Aorta (tissue), 5 donors: ENCODE measurements at regions not wholly inside any gene's neighbourhood (a gene's known extent, or its start where the extent isn't known, plus 50 kb on each side); places are given as distances from the start of the nearest gene placed in this dataset.
"Not testable (repeated sequence)": the region's sequence is repeated elsewhere in the genome, so short reads cannot be mapped to it uniquely, and the experiment has no call there.

Experiments
- ATAC-seq: fragments of 200-7000 bp; cut with Tn5 transposase; one replicate; pipeline ENCODE4 v1.9.1; 2022; ENCODE audit warnings: moderate library complexity; ENCODE audit not compliant: low FRiP score
- DNase-seq, 2 donors: peaks; one replicate each; pipeline ENCODE4 v3.0.0-alpha.2; 2020
- H3K27ac ChIP-seq, 2 donors: one replicate each; pipeline ENCODE4 v1.5.1; 2013; ENCODE audit warnings: low read length in 2 of 2, mild to moderate bottlenecking in 2 of 2, moderate library complexity in 2 of 2, control low read depth in 1 of 2, inconsistent platforms in 1 of 2, low read depth in 1 of 2
- H3K27me3 ChIP-seq, 2 donors: one replicate each; pipeline ENCODE4 v1.6.1; 2013; ENCODE audit warnings: control low read depth in 1 of 2, low read length in 1 of 2, mild to moderate bottlenecking in 1 of 2, moderate library complexity in 1 of 2; ENCODE audit not compliant: insufficient read depth in 2 of 2, control insufficient read depth in 1 of 2
- H3K36me3 ChIP-seq, 2 donors: one replicate each; pipeline ENCODE4 v1.6.1; 2013; ENCODE audit warnings: control low read depth in 1 of 2, low read length in 1 of 2, mild to moderate bottlenecking in 1 of 2; ENCODE audit not compliant: insufficient read depth in 2 of 2, control insufficient read depth in 1 of 2
- H3K4me1 ChIP-seq, 2 donors: one replicate each; pipeline ENCODE4 v1.6.1; 2013; ENCODE audit warnings: low read length in 2 of 2, control low read depth in 1 of 2, mild to moderate bottlenecking in 1 of 2, moderate library complexity in 1 of 2; ENCODE audit not compliant: insufficient read depth in 2 of 2, control insufficient read depth in 1 of 2
- H3K4me3 ChIP-seq, 2 donors: one replicate each; pipeline ENCODE4 v1.5.1; 2013; ENCODE audit warnings: low read length in 2 of 2, control low read depth in 1 of 2, mild to moderate bottlenecking in 1 of 2
- H3K9me3 ChIP-seq: one replicate; pipeline ENCODE4 v1.6.1; 2013; ENCODE audit warnings: mild to moderate bottlenecking, low read length; ENCODE audit not compliant: control insufficient read depth
- whole genome bisulfite sequencing, 2 donors: extraction: QIAGEN DNeasy Blood & Tissue Kit; methylation state at CpG; one replicate each; pipeline ENCODE4 v1.1.7; 2013; 5-methylcytosine and 5-hydroxymethylcytosine counted together
- intact Hi-C, 2 donors: fragments of 100-400 bp; cut with DNase I; formaldehyde crosslinking; loops; one replicate each; pipeline versions ENCODE4 v1.14.2 to v1.15.0; 2022
- donor health status: healthy with polysubstance abuse.
- donor health status: Bipolar disorder and iron deficiency.
- donor health status: DM: no; HTN: no; CAD: no.
- donor health status: DM: no; HTN: no; CAD: no.
- donor health status: DM: yes; HTN: yes; CAD: no.

DNA sequence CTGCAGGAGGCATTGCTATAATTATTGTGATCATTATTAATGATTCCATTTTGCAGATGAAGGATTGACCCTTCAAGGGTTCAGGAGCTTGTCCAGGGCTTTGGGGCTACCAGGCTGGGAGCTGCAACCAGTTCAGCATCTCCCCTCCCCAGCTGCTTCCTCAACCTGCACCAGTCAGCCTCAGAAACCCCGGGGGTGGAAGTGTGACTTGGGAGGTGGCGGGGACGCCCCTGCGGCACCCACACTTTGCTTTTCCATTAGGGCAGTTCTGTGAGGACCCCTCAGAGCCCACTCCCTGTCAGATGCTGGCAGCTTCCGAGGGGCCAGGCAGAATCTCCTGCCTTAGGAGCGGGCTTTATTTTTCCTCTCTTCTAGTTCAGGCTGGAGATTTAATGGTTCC, 85.6 kb downstream of the OLFM1 start:
- H3K4me3 ChIP-seq = no peak overlapping the region
- H3K9me3 ChIP-seq = no peaks in the 10 kb centered on the region
- no peak overlapping the region for H3K27ac ChIP-seq
- no peaks in the 10 kb centered on the region for H3K4me1 ChIP-seq
- WGBS, 2 donors = 88 to 90% methylated on average over 6 of the region's 6 CpGs
- no peaks in the 10 kb centered on the region for H3K36me3 ChIP-seq
- DNase-seq (no peak), ATAC-seq (no peak)
- H3K27me3 ChIP-seq = no peaks in the 10 kb centered on the region
- intact Hi-C loops = no loop called here

DNA sequence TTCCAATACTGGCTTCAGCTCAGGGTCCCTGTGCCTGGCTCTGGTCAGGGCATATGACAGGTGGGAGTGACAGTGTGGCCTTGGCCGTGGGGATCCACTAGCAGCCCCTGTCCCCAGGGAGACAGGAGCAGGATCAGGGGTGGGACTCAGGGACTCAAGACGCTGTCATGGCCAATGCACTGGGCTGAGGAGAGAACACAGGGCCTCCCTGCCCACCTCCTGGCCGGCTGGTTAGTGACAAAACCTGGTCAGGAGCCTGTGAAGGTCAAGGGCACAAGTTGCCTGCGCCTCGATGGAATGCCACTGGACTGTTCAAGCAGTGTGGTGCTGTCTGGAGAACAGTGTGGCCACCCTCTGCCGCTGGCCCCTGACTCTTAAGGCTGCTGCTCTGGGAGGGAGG, 86.8 kb downstream of the OLFM1 start:
- DNase-seq (no peak), ATAC-seq (no peak)
- H3K36me3 ChIP-seq = no peaks in the 10 kb centered on the region
- intact Hi-C loops = no loop called here
- WGBS, 2 donors = 67 to 72% methylated on average over 6 of the region's 6 CpGs
- H3K27ac ChIP-seq = no peak overlapping the region
- H3K4me1 ChIP-seq = no peaks in the 10 kb centered on the region
- H3K27me3 ChIP-seq = no peaks in the 10 kb centered on the region
- H3K9me3 ChIP-seq = no peaks in the 10 kb centered on the region
- no peak overlapping the region for H3K4me3 ChIP-seq

DNA sequence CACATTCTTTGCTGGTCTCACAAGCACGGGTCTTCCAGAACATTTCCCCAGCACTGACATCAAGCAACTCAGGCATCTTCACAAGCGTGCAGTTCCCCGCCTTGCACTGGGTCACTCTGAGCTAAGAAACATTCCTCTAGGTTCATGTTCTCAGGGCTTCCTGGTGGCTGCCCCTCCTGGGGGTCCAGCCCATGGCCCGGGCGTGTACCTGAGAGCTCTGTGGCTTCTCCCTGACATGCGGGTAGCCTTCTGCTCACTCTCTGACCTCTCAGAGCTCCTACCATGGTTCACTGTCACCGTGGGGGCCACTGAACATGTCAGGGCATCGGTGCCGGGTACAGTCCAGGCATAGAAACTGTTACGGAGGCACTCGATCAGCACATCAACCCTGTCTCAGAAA, 87.5 kb downstream of the OLFM1 start:
- intact Hi-C loops = no loop called here
- no peaks in the 10 kb centered on the region for H3K27me3 ChIP-seq
- H3K27ac ChIP-seq = no peak overlapping the region

DNA sequence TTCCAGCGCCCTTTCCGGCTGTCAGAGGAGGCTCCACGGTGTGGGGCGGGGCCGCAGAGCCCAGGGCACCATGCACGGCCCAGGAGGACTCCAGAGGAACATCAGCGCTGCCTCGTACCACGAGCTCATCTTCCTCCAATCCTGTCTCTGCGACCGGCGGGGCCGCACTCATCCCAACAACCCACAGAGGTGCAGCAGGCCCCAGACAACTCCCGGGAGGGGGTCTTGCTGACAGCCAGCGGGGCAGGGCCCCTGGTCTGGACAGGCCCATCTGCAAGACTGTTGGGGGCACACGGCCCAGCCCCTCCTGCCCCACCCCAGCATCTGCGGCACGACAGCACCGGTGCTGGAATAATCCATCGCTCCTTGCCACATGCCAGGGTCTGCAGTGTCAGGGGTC, 88.8 kb downstream of the OLFM1 start:
- Histone ChIP-seq H3K27ac (no peak overlapping the region), H3K36me3 (no peaks in the 10 kb centered on the region), H3K9me3 (no peaks in the 10 kb centered on the region), H3K4me1 (no peaks in the 10 kb centered on the region), H3K27me3 (no peaks in the 10 kb centered on the region), H3K4me3 (no peak overlapping the region)
- 73 to 76% methylated on average over 20 of the region's 20 CpGs for WGBS, 2 donors
- ATAC-seq (no peak), DNase-seq (no peak)
- intact Hi-C loops = no loop called here

More for the DNA sequence above, 87.5 kb downstream of the OLFM1 start:
- no peaks in the 10 kb centered on the region for H3K36me3 ChIP-seq
- no peaks in the 10 kb centered on the region for H3K4me1 ChIP-seq
- DNase-seq (no peak), ATAC-seq (no peak)
- H3K4me3 ChIP-seq = no peak overlapping the region
- no peaks in the 10 kb centered on the region for H3K9me3 ChIP-seq
- WGBS, 2 donors = 79 to 83% methylated on average over 11 of the region's 11 CpGs

DNA sequence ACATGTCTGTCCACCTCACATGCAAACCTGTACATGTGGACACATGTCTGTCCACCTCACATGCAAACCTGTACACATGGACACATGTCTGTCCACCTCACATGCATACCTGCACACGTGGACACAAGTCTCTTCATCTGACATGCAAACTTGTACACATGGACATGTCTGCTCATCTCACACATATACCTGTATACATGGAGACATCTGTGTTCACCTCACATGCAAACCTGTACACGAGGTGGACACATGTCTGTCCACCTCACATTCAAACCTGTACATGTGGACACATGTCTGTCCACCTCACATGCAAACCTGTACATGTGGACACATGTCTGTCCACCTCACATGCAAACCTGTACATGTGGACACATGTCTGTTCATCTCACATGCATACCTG, 90.1 kb downstream of the OLFM1 start:
- DNase-seq, ATAC-seq, intact Hi-C loops, H3K9me3 ChIP-seq, H3K27me3 ChIP-seq, H3K27ac ChIP-seq, H3K4me1 ChIP-seq, H3K36me3 ChIP-seq, H3K4me3 ChIP-seq: not testable (repeated sequence)
- 46 to 51% methylated on average over 2 of the region's 2 CpGs for WGBS, 2 donors

DNA sequence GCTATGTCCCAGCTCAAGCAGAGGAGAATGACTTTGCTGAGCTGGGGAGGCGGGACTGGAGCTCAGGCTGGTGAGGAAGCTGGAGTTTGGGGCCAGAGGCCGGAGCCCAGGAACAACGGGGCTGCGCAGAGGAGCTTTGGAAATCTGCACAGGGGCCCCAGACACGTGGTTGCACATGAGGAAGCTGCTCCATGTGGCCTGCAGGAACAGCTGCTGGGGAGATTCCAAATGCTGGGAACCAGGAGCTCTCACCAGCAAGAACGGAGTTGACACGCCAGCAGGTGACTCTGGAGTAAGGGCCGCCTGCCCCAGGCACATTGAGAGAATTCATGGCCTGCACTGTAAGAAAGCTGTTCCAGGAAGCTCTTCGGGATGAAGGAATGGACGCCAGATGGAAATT, 91.0 kb downstream of the OLFM1 start:
- WGBS, 2 donors = 69 to 72% methylated on average over 10 of the region's 10 CpGs
- Histone ChIP-seq H3K27ac (no peak overlapping the region), H3K9me3 (no peaks in the 10 kb centered on the region), H3K4me1 (no peaks in the 10 kb centered on the region), H3K36me3 (no peaks in the 10 kb centered on the region), H3K27me3 (no peaks in the 10 kb centered on the region), H3K4me3 (no peak overlapping the region)
- DNase-seq (no peak), ATAC-seq (no peak)
- intact Hi-C loops = no loop called here

DNA sequence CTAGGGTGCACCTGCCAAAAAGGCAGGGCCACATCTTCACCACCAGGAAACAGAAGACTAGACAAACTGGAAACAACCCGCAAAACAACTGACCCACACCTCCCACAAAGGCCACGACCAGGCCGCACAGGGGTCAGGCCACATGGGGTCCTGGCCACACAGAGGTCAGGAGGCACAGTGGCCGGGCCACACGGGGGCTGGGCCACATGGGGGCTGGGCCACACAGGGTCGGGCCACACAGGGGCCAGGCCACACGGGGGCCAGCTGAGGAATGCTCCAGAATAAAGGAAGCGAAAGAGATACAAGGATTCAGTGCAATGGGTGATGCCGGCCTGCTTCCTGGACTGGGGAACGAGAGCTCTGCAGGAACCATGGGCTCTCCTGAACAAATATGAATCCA, 91.6 kb downstream of the OLFM1 start:
- H3K4me3 ChIP-seq = no peak overlapping the region
- H3K27me3 ChIP-seq = no peaks in the 10 kb centered on the region
- intact Hi-C loops = no loop called here
- DNase-seq (no peak), ATAC-seq (no peak)
- no peaks in the 10 kb centered on the region for H3K36me3 ChIP-seq
- no peaks in the 10 kb centered on the region for H3K4me1 ChIP-seq
- WGBS, 2 donors = 61 to 71% methylated on average over 10 of the region's 10 CpGs
- H3K27ac ChIP-seq = no peak overlapping the region
- H3K9me3 ChIP-seq = no peaks in the 10 kb centered on the region

DNA sequence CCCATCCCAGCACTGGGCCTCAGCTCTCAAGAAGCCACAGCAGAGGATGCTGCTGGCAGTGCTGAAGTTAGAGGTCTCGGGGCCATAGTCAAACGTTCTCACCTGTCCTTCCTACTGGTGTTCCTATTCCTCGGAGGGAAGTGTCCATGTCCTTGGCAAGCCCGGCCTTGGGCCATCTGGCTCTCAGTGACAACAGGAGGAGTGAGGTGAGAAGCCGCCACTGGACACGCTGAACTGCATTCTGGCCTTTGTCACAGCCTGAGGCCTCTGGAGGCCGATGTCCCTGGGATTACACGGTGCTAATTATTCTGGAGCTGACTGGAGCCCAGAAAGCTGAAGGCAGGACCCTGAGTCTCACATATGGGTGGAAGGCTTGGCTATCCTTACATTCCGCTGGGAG, 92.5 kb downstream of the OLFM1 start:
- Histone ChIP-seq H3K36me3 (no peaks in the 10 kb centered on the region), H3K27me3 (no peaks in the 10 kb centered on the region), H3K27ac (no peak overlapping the region), H3K9me3 (no peaks in the 10 kb centered on the region), H3K4me1 (no peaks in the 10 kb centered on the region), H3K4me3 (no peak overlapping the region)
- intact Hi-C loops = no loop called here
- DNase-seq = no peak
- no peak for ATAC-seq
- WGBS, 2 donors = 72 to 75% methylated on average over 9 of the region's 9 CpGs

DNA sequence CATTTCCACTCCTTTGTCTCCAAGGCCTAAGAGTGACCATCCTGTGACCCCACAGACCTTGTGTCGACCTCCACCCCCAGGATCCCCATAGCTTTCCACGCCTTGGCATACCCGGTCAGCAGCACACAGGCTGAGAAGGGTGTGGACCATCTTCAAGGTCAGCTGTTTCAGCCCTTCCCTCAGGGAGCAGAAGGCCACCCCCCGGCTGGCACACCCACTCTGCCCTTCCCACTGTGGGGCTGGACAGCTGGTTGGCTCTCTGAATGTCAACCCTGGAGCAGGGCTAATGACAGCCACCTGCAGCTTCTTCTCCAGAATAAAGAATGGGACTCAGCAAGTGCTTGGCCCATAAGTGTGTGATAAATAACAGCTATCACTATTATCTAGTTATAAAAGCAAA, 93.1 kb downstream of the OLFM1 start:
- ATAC-seq (no peak), DNase-seq (no peak)
- no peaks in the 10 kb centered on the region for H3K27me3 ChIP-seq
- intact Hi-C loops = no loop called here
- WGBS, 2 donors = 83 to 88% methylated on average over 4 of the region's 4 CpGs
- H3K4me1 ChIP-seq = no peaks in the 10 kb centered on the region
- H3K4me3 ChIP-seq = no peak overlapping the region
- no peaks in the 10 kb centered on the region for H3K9me3 ChIP-seq
- H3K36me3 ChIP-seq = no peaks in the 10 kb centered on the region
- no peak overlapping the region for H3K27ac ChIP-seq
